Fibroblast of pulmonary artery (primary cell): ENCODE measurements at regions not wholly inside any gene's neighbourhood (a gene's known extent, or its start where the extent isn't known, plus 50 kb on each side); places are given as distances from the start of the nearest gene placed in this dataset.
A peak's percentile ranks its signal among the peaks of the same experiment; 100 is the strongest.

Experiments
- DNase-seq: peaks from one replicate; pipeline ENCODE4 v3.0.0-alpha.2; 2010; ENCODE audit warnings: low read depth
- H3K4me3 ChIP-seq: replicated peaks from 2 replicates; pipeline ENCODE4 v1.5.1; 2011; ENCODE audit warnings: low read depth, mild to moderate bottlenecking, control low read depth, low read length, moderate library complexity
- TF ChIP-seq, protein P1 (sequence below): IDR thresholded peaks from 2 replicates; pipeline ENCODE4 v1.5.1; 2011; ENCODE audit warnings: mild to moderate bottlenecking, control low read depth, low read length, inconsistent platforms; ENCODE audit errors: missing control alignments

DNA sequence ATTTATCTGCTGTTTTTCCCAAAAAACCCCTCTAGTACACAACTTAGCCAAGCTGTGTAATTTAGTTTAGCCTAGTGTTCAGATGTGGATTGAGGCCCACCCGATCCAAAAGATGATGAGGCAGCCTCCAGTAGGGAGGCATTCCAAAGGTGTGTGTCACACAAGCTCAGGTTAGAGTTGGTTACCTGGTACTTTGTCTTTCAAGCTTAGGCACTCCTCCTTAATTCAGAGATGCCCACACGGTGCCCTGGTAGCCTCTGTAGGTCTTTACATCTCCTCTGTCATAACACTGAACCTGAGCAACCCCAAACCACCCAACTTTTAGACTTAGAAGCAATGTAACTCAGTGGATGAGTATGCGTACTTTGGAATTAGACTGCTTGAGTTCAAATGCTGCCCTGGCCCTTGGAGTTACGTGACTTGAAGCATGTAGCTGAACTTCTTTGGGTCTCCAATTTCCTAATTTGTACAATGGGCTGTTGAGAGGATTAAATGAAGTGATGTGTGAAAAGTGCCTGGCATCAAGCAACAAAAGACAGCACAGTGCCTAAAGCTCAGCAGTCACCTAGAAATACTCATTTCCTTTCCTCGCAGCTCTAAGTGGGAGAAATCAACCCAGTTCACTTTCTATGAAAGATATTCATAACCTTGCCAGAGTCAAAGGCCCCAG is 284.6 kb upstream of the RARB start:
- TF ChIP-seq, protein P1, sequence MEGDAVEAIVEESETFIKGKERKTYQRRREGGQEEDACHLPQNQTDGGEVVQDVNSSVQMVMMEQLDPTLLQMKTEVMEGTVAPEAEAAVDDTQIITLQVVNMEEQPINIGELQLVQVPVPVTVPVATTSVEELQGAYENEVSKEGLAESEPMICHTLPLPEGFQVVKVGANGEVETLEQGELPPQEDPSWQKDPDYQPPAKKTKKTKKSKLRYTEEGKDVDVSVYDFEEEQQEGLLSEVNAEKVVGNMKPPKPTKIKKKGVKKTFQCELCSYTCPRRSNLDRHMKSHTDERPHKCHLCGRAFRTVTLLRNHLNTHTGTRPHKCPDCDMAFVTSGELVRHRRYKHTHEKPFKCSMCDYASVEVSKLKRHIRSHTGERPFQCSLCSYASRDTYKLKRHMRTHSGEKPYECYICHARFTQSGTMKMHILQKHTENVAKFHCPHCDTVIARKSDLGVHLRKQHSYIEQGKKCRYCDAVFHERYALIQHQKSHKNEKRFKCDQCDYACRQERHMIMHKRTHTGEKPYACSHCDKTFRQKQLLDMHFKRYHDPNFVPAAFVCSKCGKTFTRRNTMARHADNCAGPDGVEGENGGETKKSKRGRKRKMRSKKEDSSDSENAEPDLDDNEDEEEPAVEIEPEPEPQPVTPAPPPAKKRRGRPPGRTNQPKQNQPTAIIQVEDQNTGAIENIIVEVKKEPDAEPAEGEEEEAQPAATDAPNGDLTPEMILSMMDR = no peak
- DNase-seq = no peak

DNA sequence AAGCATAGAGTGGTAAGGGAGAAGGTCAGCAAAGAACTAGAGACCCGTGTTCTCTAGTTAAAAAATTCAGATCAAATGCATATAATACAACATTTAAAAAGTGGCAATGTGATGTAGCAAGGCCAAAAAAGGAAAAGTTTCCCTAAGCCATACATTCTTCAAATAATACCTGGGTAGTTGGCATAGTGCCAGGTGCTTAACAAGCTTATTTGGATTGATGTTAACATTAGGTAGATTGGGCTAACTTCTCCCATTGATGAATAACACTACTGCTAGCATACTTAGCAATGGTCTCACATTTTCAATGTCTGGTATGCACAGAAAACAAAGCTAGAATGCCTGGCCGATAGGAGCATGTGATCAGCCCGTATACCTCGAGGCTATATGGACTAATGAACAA is 283.6 kb upstream of the RARB start:
- DNase-seq = no peak
- TF ChIP-seq, protein P1 = no peak
- no peak overlapping the region for H3K4me3 ChIP-seq

More for the DNA sequence above, 284.6 kb upstream of the RARB start:
- no peak overlapping the region for H3K4me3 ChIP-seq

DNA sequence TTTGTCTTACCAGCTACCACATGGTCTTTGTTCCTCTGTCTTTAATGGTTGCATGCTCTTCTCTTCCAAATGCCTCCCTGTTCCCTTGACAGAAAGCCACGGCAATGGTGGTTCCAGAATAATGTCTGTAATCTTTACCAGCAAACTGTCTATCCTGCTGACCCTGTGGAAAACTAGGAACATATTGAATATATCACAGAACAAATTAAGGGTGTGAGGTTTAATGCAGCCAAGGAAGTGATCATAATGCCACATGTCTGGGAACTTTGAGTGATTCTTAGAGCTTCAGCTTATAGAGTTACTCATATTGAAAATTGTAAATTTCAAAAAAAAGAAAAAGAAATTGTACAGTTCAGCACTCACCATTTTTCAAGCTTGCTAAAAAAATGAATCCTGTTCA is 282.9 kb upstream of the RARB start:
- TF ChIP-seq, protein P1 = no peak
- DNase-seq = no peak
- no peak overlapping the region for H3K4me3 ChIP-seq

DNA sequence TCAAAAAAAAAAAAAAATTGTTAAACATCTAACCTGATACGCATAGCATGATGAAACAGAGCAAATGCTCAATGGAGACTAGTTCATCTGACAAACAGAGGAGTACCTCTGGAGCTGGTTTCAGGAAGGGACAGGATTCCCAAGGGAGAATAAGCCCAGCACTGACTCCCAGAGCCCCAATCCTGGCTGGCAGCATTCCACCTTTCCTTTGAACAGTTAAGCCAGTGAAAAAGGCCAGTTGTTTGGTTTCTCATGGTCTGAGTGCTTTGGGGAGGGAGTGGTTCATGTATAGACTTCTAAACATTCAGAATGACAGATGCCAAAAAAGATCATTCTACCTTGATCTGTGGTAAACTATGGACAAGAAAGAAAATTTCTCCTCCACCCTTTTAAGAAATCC is 277.9 kb upstream of the RARB start:
- no peak overlapping the region for H3K4me3 ChIP-seq
- TF ChIP-seq, protein P1 = no peak
- DNase-seq = no peak

DNA sequence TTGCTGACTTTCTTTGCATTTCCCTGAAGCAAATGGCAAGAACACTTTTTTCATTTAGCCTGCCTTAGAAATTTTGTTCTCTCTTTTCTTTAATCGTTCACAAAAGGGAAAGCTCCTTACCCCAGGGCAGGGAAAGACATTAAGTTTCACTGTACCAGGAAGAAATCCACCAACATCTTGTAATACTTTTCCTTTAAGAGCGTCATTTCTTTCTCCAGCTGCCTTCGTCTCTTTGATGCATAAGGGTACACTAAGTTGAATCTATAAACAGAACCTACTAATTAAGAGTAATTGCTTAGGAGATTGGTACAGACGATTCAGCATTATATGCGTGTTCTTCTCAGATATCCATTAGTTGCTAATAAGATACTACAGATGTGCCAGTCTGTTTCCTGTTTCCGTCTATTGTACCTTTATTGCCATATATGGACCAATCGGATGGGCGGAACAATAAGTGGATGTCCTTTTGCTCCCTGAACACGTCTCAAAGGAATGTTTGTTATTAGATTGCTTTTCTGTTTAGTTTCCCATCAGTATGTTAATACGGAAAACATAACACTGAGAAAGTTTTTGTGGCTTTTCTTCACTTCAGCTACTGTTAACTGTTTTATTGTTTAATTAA is 276.7 kb upstream of the RARB start:
- DNase-seq = peak; percentile 35
- TF ChIP-seq, protein P1 = no peak
- H3K4me3 ChIP-seq = peak overlapping the region; percentile 24

DNA sequence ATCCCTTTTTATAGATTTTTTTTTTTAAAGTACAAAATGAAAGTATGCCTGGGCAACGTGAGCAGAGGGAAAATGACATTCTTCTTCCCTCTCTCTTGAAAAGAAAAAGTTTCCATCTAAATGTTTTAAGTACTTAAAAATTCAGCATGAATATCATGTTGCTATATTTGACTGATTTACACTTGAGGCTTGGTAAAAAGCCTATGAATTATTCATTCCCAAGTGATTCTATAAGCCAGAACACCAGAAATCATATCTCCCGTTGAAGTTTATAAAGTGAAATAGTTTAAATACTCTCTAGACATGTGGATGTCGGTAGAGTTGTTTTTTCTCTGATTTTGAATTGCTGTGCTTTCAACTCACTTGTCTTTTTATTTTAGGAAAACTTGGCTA is 276.2 kb upstream of the RARB start:
- TF ChIP-seq, protein P1 = no peak
- no peak for DNase-seq
- H3K4me3 ChIP-seq = peak overlapping the region; percentile 24

DNA sequence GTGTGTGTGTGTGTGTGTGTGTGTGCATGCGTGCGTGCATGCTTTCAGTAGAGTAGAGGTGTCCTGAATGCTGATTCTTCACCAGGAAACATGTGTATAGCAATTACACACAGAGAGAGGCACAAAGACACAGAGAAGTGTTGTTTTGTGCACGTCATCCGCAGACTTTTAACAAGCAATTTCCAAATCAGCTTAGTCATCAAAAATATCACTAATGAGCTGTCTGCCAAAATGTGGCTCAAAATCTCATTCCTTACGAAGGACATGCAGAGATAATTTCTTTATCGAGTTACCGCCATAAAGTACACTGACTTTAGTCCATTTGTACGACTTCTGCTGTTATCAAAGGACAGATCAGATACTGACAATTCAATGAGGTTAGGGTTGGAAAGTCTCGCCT is 274.9 kb upstream of the RARB start:
- DNase-seq = no peak
- no peak overlapping the region for H3K4me3 ChIP-seq
- TF ChIP-seq, protein P1 = no peak
